Esophagus squamous epithelium (tissue), 4 donors: ENCODE measurements at regions not wholly inside any gene's neighbourhood (a gene's known extent, or its start where the extent isn't known, plus 50 kb on each side); places are given as distances from the start of the nearest gene placed in this dataset.

Experiments
- POLR2A ChIP-seq, 4 donors: fragments of 450-650 bp; IDR thresholded peaks; one replicate each; pipeline ENCODE4 v1.6.1; 2017; ENCODE audit warnings: antibody characterized with exemption in 4 of 4, mild to moderate bottlenecking in 4 of 4, moderate library complexity in 3 of 4
- TF ChIP-seq, protein P1 (sequence below), 6 experiments: fragments of 450-650 bp in 4 of 6; fragments of 200-600 bp in 2 of 6; sonication (generic) in 2 of 6; IDR thresholded peaks; one replicate each; pipeline ENCODE4 v1.5.1; 2016 to 2019; ENCODE audit warnings: antibody characterized with exemption in 6 of 6, mild to moderate bottlenecking in 4 of 6, moderate library complexity in 4 of 6

DNA sequence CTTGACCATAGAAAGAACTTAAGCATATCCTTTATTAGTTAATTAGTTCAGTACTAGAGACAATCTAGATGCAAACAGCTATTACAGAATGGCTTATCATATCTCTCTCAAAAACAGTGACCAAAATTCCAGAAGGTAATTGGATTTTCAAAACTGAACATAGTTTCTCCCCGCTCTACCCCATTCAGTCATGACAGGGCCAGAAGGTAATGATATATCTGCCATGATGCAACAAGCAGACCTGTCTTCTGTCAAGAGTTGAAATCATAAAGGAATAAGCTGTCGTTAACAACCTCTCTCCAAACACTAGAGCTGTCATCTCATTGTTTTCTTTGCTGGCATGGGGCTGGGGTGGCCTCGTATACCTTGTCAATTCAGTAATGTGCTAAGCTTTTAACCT lies 200.5 kb upstream of the POU5F2 start:
- TF ChIP-seq, protein P1, sequence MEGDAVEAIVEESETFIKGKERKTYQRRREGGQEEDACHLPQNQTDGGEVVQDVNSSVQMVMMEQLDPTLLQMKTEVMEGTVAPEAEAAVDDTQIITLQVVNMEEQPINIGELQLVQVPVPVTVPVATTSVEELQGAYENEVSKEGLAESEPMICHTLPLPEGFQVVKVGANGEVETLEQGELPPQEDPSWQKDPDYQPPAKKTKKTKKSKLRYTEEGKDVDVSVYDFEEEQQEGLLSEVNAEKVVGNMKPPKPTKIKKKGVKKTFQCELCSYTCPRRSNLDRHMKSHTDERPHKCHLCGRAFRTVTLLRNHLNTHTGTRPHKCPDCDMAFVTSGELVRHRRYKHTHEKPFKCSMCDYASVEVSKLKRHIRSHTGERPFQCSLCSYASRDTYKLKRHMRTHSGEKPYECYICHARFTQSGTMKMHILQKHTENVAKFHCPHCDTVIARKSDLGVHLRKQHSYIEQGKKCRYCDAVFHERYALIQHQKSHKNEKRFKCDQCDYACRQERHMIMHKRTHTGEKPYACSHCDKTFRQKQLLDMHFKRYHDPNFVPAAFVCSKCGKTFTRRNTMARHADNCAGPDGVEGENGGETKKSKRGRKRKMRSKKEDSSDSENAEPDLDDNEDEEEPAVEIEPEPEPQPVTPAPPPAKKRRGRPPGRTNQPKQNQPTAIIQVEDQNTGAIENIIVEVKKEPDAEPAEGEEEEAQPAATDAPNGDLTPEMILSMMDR (IDR thresholded peaks at IDR 0.05) = no peak
- no peak for TF ChIP-seq POLR2A (IDR thresholded peaks at IDR 0.05)
